Activated B cell treated with CpG ODN at 0.5 μM for 24 hours (primary cell): ENCODE measurements at regions not wholly inside any gene's neighbourhood (a gene's known extent, or its start where the extent isn't known, plus 50 kb on each side); places are given as distances from the start of the nearest gene placed in this dataset.

Experiments used
- ATAC-seq: fragments of 200-7000 bp; cut with Tn5 transposase; one replicate; pipeline ENCODE4 v1.10.0; 2021; ENCODE audit warnings: low read depth, mild to moderate bottlenecking, moderate library complexity
- CTCF ChIA-PET: fragments of 350-600 bp; sonication (Branson Sonifier 250); formaldehyde crosslinking; loops from one replicate; lab custom pipeline; 2021; ENCODE audit warnings: antibody characterized with exemption; lab: Charles Lee
- POLR2A ChIA-PET: fragments of 350-600 bp; sonication (Branson Sonifier 250); formaldehyde crosslinking; loops from one replicate; lab custom pipeline; 2021; ENCODE audit warnings: antibody characterized with exemption; lab: Charles Lee
- DNase-seq: peaks from one replicate; pipeline ENCODE4 v3.0.0; 2022
- H3K27ac Mint-ChIP-seq: one replicate; pipeline ENCODE4 v1.8.0; 2020; ENCODE audit warnings: mixed read lengths
- H3K27me3 Mint-ChIP-seq: one replicate; pipeline ENCODE4 v1.8.0; 2021; ENCODE audit warnings: mixed read lengths
- H3K36me3 Mint-ChIP-seq: one replicate; pipeline ENCODE4 v1.8.0; 2021; ENCODE audit warnings: low read depth, mixed read lengths
- H3K4me1 Mint-ChIP-seq: one replicate; pipeline ENCODE4 v1.8.0; 2021; ENCODE audit warnings: mixed read lengths
- H3K4me3 Mint-ChIP-seq: one replicate; pipeline ENCODE4 v1.8.0; 2020; ENCODE audit warnings: mild to moderate bottlenecking, mixed read lengths
- H3K9me3 Mint-ChIP-seq: one replicate; pipeline ENCODE4 v1.8.0; 2020; ENCODE audit warnings: mixed read lengths
- intact Hi-C: fragments of 100-400 bp; cut with micrococcal nuclease; formaldehyde crosslinking; loops from one replicate; pipeline ENCODE4 v1.15.1; 2024
- TF ChIP-seq, protein P1 (sequence below): fragments of 200-600 bp; IDR thresholded peaks from one replicate; pipeline ENCODE4 v1.8.0; 2022; ENCODE audit warnings: antibody characterized with exemption, mild to moderate bottlenecking

DNA sequence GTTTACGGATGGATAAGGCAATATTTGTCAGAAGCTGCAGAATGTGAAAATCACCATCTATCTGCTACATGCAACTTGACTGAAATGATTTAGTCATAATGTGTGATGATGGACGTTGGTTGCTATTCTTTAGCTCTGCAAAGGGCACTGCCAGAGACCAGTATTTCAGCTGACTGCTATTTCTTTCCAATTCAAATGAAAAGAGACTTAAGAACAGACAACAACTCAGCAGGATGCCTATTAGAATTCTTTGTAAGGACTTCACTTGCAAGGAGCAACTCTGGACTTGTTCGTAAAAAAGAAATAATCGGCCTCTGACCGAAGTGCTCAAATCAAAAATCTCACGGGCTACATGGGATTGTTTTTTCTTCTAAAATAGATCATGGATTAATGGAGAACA lies 262.7 kb downstream of the DHX15 start:
- Mint-ChIP-seq H3K27ac (no peak overlapping the region), H3K4me3 (no peak overlapping the region), H3K36me3 (no peaks in the 10 kb centered on the region), H3K9me3 (peaks cover 3% of the 10 kb centered on the region), H3K4me1 (no peaks in the 10 kb centered on the region), H3K27me3 (no peaks in the 10 kb centered on the region)
- DNase-seq (no peak), ATAC-seq (no peak)
- intact Hi-C loops: no loop called here
- POLR2A ChIA-PET: no interaction called here
- TF ChIP-seq, protein P1, sequence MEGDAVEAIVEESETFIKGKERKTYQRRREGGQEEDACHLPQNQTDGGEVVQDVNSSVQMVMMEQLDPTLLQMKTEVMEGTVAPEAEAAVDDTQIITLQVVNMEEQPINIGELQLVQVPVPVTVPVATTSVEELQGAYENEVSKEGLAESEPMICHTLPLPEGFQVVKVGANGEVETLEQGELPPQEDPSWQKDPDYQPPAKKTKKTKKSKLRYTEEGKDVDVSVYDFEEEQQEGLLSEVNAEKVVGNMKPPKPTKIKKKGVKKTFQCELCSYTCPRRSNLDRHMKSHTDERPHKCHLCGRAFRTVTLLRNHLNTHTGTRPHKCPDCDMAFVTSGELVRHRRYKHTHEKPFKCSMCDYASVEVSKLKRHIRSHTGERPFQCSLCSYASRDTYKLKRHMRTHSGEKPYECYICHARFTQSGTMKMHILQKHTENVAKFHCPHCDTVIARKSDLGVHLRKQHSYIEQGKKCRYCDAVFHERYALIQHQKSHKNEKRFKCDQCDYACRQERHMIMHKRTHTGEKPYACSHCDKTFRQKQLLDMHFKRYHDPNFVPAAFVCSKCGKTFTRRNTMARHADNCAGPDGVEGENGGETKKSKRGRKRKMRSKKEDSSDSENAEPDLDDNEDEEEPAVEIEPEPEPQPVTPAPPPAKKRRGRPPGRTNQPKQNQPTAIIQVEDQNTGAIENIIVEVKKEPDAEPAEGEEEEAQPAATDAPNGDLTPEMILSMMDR: no peak
- CTCF ChIA-PET: no interaction called here

- DNase-seq (no peak), ATAC-seq (no peak)
- ChIA-PET POLR2A (no interaction called here), CTCF (no interaction called here)
- Mint-ChIP-seq H3K36me3 (no peaks in the 10 kb centered on the region), H3K27me3 (no peaks in the 10 kb centered on the region), H3K4me1 (no peaks in the 10 kb centered on the region), H3K4me3 (no peak overlapping the region), H3K9me3 (peaks cover 3% of the 10 kb centered on the region), H3K27ac (no peak overlapping the region)
- TF ChIP-seq, protein P1: no peak
- intact Hi-C loops: no loop called here
Observed at GRCh38 chr4:24321131-24321530, 263.2 kb downstream of the DHX15 start.

- POLR2A ChIA-PET: no interaction called here
- CTCF ChIA-PET: no interaction called here
- ATAC-seq (no peak), DNase-seq (no peak)
- intact Hi-C loops: no loop called here
- TF ChIP-seq, protein P1: no peak
- Mint-ChIP-seq H3K4me3 (no peak overlapping the region), H3K27me3 (no peaks in the 10 kb centered on the region), H3K36me3 (no peaks in the 10 kb centered on the region), H3K4me1 (no peaks in the 10 kb centered on the region), H3K9me3 (no peaks in the 10 kb centered on the region), H3K27ac (no peak overlapping the region)
Observed at GRCh38 chr4:24319387-24319786, 265.0 kb downstream of the DHX15 start.

GRCh38 chr4:24315056-24315455 lies 269.3 kb downstream of the DHX15 start:
- no peaks in the 10 kb centered on the region for H3K4me1 Mint-ChIP-seq
- H3K27me3 Mint-ChIP-seq: no peaks in the 10 kb centered on the region
- H3K27ac Mint-ChIP-seq: no peak overlapping the region
- H3K36me3 Mint-ChIP-seq: no peaks in the 10 kb centered on the region
- ChIA-PET POLR2A (no interaction called here), CTCF (no interaction called here)
- TF ChIP-seq, protein P1: no peak
- no peaks in the 10 kb centered on the region for H3K9me3 Mint-ChIP-seq
- intact Hi-C loops: no loop called here
- DNase-seq (no peak), ATAC-seq (no peak)
- no peak overlapping the region for H3K4me3 Mint-ChIP-seq

GRCh38 chr4:24312261-24312913 lies 272.0 kb downstream of the DHX15 start:
- intact Hi-C loops: no loop called here
- Mint-ChIP-seq H3K4me1 (no peaks in the 10 kb centered on the region), H3K27me3 (no peaks in the 10 kb centered on the region), H3K9me3 (peaks cover 3% of the 10 kb centered on the region), H3K27ac (no peak overlapping the region), H3K36me3 (no peaks in the 10 kb centered on the region), H3K4me3 (no peak overlapping the region)
- POLR2A ChIA-PET: no interaction called here
- CTCF ChIA-PET: no interaction called here
- DNase-seq (no peak), ATAC-seq (no peak)
- TF ChIP-seq, protein P1: no peak
